ENCODE measurements at regions not wholly inside any gene's neighbourhood (a gene's known extent, or its start where the extent isn't known, plus 50 kb on each side); places are given as distances from the start of the nearest gene placed in this dataset.
"Not testable (repeated sequence)": the region's sequence is repeated elsewhere in the genome, so short reads cannot be mapped to it uniquely, and the experiment has no call there.

DNA sequence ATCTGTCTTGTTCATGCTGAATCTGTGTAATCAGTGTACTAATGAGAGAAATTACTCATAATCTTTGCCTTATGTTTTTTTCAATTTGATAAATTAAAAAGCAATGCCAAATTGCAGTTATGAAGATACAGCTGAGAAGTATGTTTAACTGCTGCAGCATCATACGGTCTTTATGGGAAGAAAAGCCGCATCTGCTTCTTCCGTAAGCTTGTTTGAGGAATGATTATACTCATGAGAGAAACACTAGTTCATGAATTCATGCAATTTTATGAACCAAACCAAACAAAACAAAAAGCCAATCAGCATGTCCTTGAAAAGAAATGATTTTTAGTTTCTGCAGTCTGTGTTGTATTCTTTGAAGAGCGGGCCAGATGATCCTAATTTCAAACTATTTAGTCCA, 275.9 kb upstream of the ARHGEF26 start:
- Histone ChIP-seq H3K36me3 (ENCODE audit: insufficient read depth, low read length) (no peaks in the 10 kb centered on the region), H3K4me3 (ENCODE audit: low read length) (no peak overlapping the region), H3K4me1 (ENCODE audit: insufficient read depth, low read length) (no peaks in the 10 kb centered on the region), H3K27me3 (ENCODE audit: insufficient read depth, low read length) (no peaks in the 10 kb centered on the region), H3K27ac (ENCODE audit: low read depth, low read length) (no peak overlapping the region), H3K9ac (ENCODE audit: low read depth, low read length) (no peak overlapping the region), H3K9me3 (ENCODE audit: insufficient read depth, low read depth, low read length) (no peaks in the 10 kb centered on the region)
- 98% methylated on average over 3 of the region's 4 CpGs for WGBS

DNA sequence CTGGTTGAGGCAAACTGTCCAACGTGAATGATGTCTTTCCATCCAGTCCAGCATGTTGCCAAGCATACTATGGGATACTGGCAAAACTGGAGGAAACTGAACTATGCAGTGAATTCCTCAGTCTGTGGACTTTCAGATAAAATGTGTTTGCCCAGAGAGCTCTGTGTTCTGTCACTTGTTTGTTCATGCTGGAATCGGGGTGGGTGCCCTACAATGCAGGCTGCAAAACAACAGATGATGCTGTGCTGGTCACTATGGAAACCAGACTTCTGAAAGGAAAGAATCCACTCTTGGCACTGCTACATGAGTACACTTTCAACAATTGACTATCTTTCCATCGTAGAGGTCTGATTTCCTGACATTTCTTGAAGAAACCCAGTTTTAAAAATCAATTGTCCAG, 272.5 kb upstream of the ARHGEF26 start:
- WGBS = 89% methylated on average over 3 of the region's 3 CpGs
- H3K27me3 ChIP-seq (ENCODE audit: insufficient read depth, low read length) = no peaks in the 10 kb centered on the region
- H3K4me1 ChIP-seq (ENCODE audit: insufficient read depth, low read length) = peaks cover 11% of the 10 kb centered on the region
- H3K9me3 ChIP-seq (ENCODE audit: insufficient read depth, low read depth, low read length) = no peaks in the 10 kb centered on the region
- H3K27ac ChIP-seq (ENCODE audit: low read depth, low read length) = no peak overlapping the region
- no peaks in the 10 kb centered on the region for H3K36me3 ChIP-seq (ENCODE audit: insufficient read depth, low read length)
- no peak overlapping the region for H3K9ac ChIP-seq (ENCODE audit: low read depth, low read length)
- no peak overlapping the region for H3K4me3 ChIP-seq (ENCODE audit: low read length)

DNA sequence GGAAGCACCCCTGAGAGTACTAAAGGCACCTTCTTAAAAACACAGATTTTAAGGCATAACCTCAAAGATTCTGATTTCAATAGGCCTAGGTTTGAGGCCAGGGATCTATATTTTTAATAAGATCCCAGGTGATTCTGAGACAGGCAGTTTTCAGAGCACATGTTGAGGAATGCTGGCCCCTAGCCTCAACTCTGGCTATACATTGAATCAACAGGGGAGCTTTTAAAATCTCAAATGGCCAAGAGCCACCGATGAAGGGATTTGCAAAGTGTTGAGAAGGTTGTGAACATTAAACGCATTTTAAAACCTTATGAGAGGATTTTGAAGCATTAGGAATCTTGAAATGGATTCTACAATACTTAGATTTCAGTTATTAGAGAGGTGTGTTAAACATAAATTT, 268.8 kb upstream of the ARHGEF26 start:
- WGBS = 41% methylated on average over 2 of the region's 2 CpGs
- no peak overlapping the region for H3K27ac ChIP-seq (ENCODE audit: low read depth, low read length)
- no peak overlapping the region for H3K4me3 ChIP-seq (ENCODE audit: low read length)
- peaks cover 17% of the 10 kb centered on the region for H3K4me1 ChIP-seq (ENCODE audit: insufficient read depth, low read length)
- H3K9ac ChIP-seq (ENCODE audit: low read depth, low read length) = no peak overlapping the region
- no peaks in the 10 kb centered on the region for H3K9me3 ChIP-seq (ENCODE audit: insufficient read depth, low read depth, low read length)
- no peaks in the 10 kb centered on the region for H3K36me3 ChIP-seq (ENCODE audit: insufficient read depth, low read length)
- no peaks in the 10 kb centered on the region for H3K27me3 ChIP-seq (ENCODE audit: insufficient read depth, low read length)

DNA sequence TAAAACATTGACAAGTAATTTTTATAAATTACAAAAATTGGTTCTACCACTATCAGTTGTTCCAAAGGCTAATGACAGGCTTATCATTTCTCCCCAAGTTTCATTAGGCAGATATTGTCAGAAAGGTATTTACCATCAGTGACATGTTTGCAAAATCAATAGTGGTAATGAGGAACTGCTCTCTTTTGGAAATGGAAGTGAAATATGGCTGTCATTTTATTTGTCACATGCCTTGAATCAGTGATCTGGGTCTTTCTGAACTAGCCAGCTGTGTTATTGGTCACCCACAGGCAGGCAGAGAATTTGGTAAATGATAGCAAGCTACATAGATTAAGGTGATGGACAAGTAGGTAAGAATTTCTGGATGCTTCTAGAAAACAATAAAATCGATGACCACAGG, 268.0 kb upstream of the ARHGEF26 start:
- Histone ChIP-seq H3K27ac (ENCODE audit: low read depth, low read length) (no peak overlapping the region), H3K9me3 (ENCODE audit: insufficient read depth, low read depth, low read length) (no peaks in the 10 kb centered on the region), H3K4me3 (ENCODE audit: low read length) (no peak overlapping the region), H3K36me3 (ENCODE audit: insufficient read depth, low read length) (no peaks in the 10 kb centered on the region), H3K9ac (ENCODE audit: low read depth, low read length) (no peak overlapping the region), H3K27me3 (ENCODE audit: insufficient read depth, low read length) (no peaks in the 10 kb centered on the region), H3K4me1 (ENCODE audit: insufficient read depth, low read length) (peaks cover 17% of the 10 kb centered on the region)
- WGBS = 93% methylated on average over 1 of the region's 1 CpG

DNA sequence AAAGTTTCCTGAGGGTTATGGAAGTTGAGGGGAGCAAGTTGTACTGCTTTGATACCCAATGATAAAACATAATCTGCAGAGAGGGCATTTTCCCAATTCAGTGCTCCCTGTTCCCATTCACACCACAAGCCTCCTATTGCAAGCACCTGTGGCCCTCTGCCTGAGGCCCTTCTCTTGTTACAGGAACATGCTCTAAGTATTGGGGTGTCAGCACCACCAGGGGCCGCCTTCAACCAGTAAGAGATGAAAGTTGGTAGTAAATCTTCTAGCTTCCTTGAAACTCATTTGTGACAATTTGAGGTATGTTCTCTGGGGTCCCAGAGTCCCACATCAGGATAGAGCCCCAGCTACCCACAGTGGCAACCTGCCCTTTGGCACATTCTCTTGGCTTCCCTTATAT, 265.4 kb upstream of the ARHGEF26 start:
- peaks cover 17% of the 10 kb centered on the region for H3K4me1 ChIP-seq (ENCODE audit: insufficient read depth, low read length)
- WGBS = 92% methylated on average over 1 of the region's 1 CpG
- no peaks in the 10 kb centered on the region for H3K27me3 ChIP-seq (ENCODE audit: insufficient read depth, low read length)
- no peak overlapping the region for H3K27ac ChIP-seq (ENCODE audit: low read depth, low read length)
- H3K36me3 ChIP-seq (ENCODE audit: insufficient read depth, low read length) = no peaks in the 10 kb centered on the region
- no peak overlapping the region for H3K4me3 ChIP-seq (ENCODE audit: low read length)
- H3K9me3 ChIP-seq (ENCODE audit: insufficient read depth, low read depth, low read length) = no peaks in the 10 kb centered on the region
- H3K9ac ChIP-seq (ENCODE audit: low read depth, low read length) = no peak overlapping the region

DNA sequence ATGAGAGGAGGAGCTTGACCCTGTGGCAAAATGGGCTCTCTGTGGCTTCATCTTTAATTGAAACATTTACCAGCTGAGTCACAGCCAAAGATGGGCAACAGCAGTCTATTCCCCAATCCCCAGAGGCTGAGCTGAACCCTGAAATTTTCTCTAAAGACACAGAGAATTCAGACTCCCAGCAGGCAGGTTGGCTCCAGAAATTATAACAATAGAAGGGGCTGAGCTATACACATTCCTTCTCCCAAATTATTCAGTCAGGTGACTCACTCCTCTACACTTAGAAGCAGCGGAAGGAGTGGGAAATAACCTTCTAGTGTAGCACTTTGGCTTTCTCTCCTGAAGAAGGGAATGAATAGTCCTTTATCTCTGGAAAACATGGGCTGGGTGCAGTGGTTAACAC, 264.3 kb upstream of the ARHGEF26 start:
- WGBS = 100% methylated on average over 1 of the region's 1 CpG
- peaks cover 17% of the 10 kb centered on the region for H3K4me1 ChIP-seq (ENCODE audit: insufficient read depth, low read length)
- H3K27me3 ChIP-seq (ENCODE audit: insufficient read depth, low read length) = no peaks in the 10 kb centered on the region
- no peak overlapping the region for H3K9ac ChIP-seq (ENCODE audit: low read depth, low read length)
- H3K27ac ChIP-seq (ENCODE audit: low read depth, low read length) = no peak overlapping the region
- no peaks in the 10 kb centered on the region for H3K36me3 ChIP-seq (ENCODE audit: insufficient read depth, low read length)
- no peak overlapping the region for H3K4me3 ChIP-seq (ENCODE audit: low read length)
- no peaks in the 10 kb centered on the region for H3K9me3 ChIP-seq (ENCODE audit: insufficient read depth, low read depth, low read length)

DNA sequence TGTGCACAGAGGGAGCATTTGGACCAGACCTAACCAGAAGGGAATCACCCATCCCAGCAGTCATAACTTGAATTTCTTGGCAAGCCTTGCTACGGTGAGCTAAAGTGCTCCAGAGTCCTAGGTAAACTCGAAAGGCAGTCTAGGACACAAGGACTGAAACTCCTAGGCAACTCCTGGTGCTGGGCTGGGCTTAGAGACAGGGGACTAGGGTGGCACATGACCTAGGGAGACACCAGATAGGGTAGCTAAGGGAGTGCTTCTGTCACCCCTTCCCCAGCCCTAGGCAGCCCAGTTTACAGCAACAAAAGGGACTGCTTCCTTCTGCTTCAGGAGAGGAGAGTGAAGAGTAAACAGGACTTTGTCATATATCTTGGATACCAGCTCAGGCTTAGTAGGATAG, 256.4 kb upstream of the ARHGEF26 start:
- no peaks in the 10 kb centered on the region for H3K9me3 ChIP-seq (ENCODE audit: insufficient read depth, low read depth, low read length)
- H3K4me1 ChIP-seq (ENCODE audit: insufficient read depth, low read length) = no peaks in the 10 kb centered on the region
- no peak overlapping the region for H3K4me3 ChIP-seq (ENCODE audit: low read length)
- H3K27ac ChIP-seq (ENCODE audit: low read depth, low read length) = no peak overlapping the region
- H3K9ac ChIP-seq (ENCODE audit: low read depth, low read length) = no peak overlapping the region
- no peaks in the 10 kb centered on the region for H3K36me3 ChIP-seq (ENCODE audit: insufficient read depth, low read length)
- WGBS = 91% methylated on average over 2 of the region's 2 CpGs
- no peaks in the 10 kb centered on the region for H3K27me3 ChIP-seq (ENCODE audit: insufficient read depth, low read length)

DNA sequence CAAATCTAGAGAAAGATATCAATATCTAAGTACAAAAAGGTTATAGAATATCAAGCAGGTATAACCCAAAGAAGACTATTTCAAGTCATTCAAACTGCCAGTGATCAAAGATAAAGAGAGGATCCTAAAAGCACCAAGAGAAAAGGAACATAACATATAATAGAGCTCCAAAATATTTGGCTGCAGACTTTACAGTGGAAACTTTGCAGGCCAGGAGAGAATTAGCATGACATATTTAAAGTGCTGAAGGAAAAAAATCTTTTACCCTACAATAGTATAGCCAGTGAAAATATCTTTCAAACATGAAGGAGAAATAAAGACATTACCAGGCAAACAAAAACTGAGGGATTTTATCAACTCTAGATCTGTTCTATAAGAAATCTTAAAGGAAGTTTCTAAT, 254.3 kb upstream of the ARHGEF26 start:
- H3K4me1 ChIP-seq (ENCODE audit: insufficient read depth, low read length) = no peaks in the 10 kb centered on the region
- H3K4me3 ChIP-seq (ENCODE audit: low read length) = no peak overlapping the region
- no peak overlapping the region for H3K27ac ChIP-seq (ENCODE audit: low read depth, low read length)
- no peaks in the 10 kb centered on the region for H3K9me3 ChIP-seq (ENCODE audit: insufficient read depth, low read depth, low read length)
- no peak overlapping the region for H3K9ac ChIP-seq (ENCODE audit: low read depth, low read length)
- H3K27me3 ChIP-seq (ENCODE audit: insufficient read depth, low read length) = no peaks in the 10 kb centered on the region
- H3K36me3 ChIP-seq (ENCODE audit: insufficient read depth, low read length) = no peaks in the 10 kb centered on the region

DNA sequence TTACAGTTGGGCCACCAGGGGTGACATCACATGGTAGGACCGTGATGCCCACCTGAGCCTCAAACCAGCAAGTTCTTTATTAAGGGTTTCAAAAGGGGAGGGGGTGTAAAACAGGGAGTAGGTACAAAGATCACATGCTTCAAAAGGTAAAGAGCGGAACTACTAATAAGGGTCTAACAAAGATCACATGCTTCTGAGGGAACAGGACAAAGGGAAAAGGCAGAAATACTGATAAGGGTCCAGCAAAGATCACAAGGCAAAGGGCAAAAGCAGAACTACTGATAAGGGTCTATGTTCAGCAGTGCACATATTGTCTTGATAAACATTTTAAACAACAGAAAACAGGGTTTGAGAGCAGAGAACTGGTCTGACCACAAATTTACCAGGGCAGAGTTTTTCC, 246.8 kb upstream of the ARHGEF26 start:
- 97% methylated on average over 2 of the region's 2 CpGs for WGBS
- H3K9ac ChIP-seq (ENCODE audit: low read depth, low read length); H3K4me1 ChIP-seq (ENCODE audit: insufficient read depth, low read length); H3K4me3 ChIP-seq (ENCODE audit: low read length); H3K9me3 ChIP-seq (ENCODE audit: insufficient read depth, low read depth, low read length); H3K36me3 ChIP-seq (ENCODE audit: insufficient read depth, low read length); H3K27me3 ChIP-seq (ENCODE audit: insufficient read depth, low read length); H3K27ac ChIP-seq (ENCODE audit: low read depth, low read length): not testable (repeated sequence)

DNA sequence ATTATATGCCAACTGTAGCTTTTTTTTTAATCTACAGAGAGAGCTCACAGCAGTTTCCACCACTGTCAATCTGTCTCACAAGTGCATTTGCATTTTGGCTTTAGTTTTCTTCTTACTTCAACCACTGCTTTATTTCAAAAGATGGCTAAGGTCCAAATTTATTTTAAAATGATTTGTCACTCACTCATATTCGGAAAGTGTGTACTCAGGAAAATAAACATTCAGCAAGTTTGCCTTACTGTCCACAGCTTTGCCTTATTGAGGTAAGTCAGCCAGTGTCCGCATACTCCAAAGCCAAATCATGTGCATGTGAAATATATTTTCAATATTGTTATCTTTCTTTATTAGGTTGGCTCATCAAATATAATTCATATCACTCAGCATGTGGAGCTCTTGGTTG, 240.7 kb upstream of the ARHGEF26 start:
- no peak overlapping the region for H3K4me3 ChIP-seq (ENCODE audit: low read length)
- WGBS = 90% methylated on average over 2 of the region's 2 CpGs
- no peaks in the 10 kb centered on the region for H3K36me3 ChIP-seq (ENCODE audit: insufficient read depth, low read length)
- no peaks in the 10 kb centered on the region for H3K9me3 ChIP-seq (ENCODE audit: insufficient read depth, low read depth, low read length)
- H3K9ac ChIP-seq (ENCODE audit: low read depth, low read length) = no peak overlapping the region
- no peaks in the 10 kb centered on the region for H3K4me1 ChIP-seq (ENCODE audit: insufficient read depth, low read length)
- H3K27me3 ChIP-seq (ENCODE audit: insufficient read depth, low read length) = no peaks in the 10 kb centered on the region
- no peak overlapping the region for H3K27ac ChIP-seq (ENCODE audit: low read depth, low read length)

DNA sequence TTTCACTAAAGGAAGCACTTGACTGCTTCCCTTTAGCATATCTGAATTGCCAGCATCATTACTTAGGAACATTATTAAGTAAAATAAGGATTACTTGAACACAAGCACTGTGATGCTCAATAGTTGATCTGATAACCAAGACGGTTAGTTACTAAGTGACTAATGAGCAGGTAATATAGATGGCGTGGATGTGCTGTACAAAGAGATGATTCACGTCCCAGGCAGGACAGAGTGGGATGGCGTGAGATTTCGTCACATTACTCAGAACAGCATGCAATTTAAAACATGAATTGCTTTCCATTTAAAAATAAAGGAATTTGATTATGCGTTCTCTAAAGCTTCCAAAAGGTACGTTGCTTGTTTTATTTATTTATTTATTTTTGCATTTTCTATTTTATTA, 240.0 kb upstream of the ARHGEF26 start:
- H3K4me1 ChIP-seq (ENCODE audit: insufficient read depth, low read length) = no peaks in the 10 kb centered on the region
- no peak overlapping the region for H3K9ac ChIP-seq (ENCODE audit: low read depth, low read length)
- no peaks in the 10 kb centered on the region for H3K27me3 ChIP-seq (ENCODE audit: insufficient read depth, low read length)
- no peaks in the 10 kb centered on the region for H3K36me3 ChIP-seq (ENCODE audit: insufficient read depth, low read length)
- 92% methylated on average over 5 of the region's 7 CpGs for WGBS
- no peaks in the 10 kb centered on the region for H3K9me3 ChIP-seq (ENCODE audit: insufficient read depth, low read depth, low read length)
- H3K4me3 ChIP-seq (ENCODE audit: low read length) = no peak overlapping the region
- no peak overlapping the region for H3K27ac ChIP-seq (ENCODE audit: low read depth, low read length)

DNA sequence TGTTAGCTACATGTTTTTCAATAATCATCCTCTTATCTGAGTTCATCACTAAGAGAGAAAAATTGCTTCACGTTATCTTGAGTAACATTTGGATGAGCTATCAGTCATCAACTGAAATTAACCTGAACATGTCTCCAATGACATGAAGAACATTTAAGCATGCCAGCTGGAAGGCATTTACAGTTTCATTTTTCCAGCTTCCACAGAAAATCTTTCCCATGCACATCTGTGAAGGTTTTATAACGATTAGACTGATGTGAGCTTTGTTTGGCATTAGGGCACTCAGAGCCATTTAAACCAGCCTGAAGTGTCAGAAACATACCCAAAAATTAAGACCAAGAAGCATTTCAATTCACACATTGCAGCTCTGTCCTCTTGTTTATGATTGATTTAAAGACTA, 235.8 kb upstream of the ARHGEF26 start:
- no peaks in the 10 kb centered on the region for H3K9me3 ChIP-seq (ENCODE audit: insufficient read depth, low read depth, low read length)
- no peak overlapping the region for H3K9ac ChIP-seq (ENCODE audit: low read depth, low read length)
- H3K27ac ChIP-seq (ENCODE audit: low read depth, low read length) = no peak overlapping the region
- H3K4me3 ChIP-seq (ENCODE audit: low read length) = no peak overlapping the region
- H3K27me3 ChIP-seq (ENCODE audit: insufficient read depth, low read length) = no peaks in the 10 kb centered on the region
- no peaks in the 10 kb centered on the region for H3K36me3 ChIP-seq (ENCODE audit: insufficient read depth, low read length)
- WGBS = 94% methylated on average over 2 of the region's 2 CpGs
- no peaks in the 10 kb centered on the region for H3K4me1 ChIP-seq (ENCODE audit: insufficient read depth, low read length)

Measured in HUES64 (cell line).